Pons (tissue), 1 donor: ENCODE measurements at regions not wholly inside any gene's neighbourhood (a gene's known extent, or its start where the extent isn't known, plus 50 kb on each side); places are given as distances from the start of the nearest gene placed in this dataset.

Experiments used
- DNase-seq: peaks from one replicate; pipeline ENCODE4 v3.0.0-alpha.2; 2016; ENCODE audit warnings: low spot score

- DNase-seq, result no peak
These were observed 288.2 kb upstream of the LRATD1 start for GRCh38 chr2:14344355-14344754.

DNA sequence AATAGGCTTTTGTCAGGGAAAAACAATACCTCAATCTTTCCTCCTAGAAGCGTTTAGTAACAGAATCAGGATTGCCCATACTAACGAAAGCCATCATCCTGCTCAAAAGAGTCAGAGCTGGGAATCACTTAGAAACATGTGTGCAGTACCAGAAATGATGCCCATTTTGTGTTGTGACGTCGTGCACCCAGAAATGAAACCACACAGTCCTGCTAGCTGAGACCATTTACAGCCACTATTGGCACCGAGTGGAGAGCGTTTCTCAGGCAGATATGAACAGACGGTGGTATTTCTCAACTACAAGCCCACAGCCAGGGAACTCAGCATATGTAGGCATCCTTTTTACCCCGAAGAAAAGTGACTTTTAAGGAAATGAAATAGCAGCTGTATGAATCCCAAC, 284.3 kb upstream of the LRATD1 start:
- DNase-seq, result no peak

GRCh38 chr2:14350856-14351255, 281.7 kb upstream of the LRATD1 start:
- no peak for DNase-seq

DNA sequence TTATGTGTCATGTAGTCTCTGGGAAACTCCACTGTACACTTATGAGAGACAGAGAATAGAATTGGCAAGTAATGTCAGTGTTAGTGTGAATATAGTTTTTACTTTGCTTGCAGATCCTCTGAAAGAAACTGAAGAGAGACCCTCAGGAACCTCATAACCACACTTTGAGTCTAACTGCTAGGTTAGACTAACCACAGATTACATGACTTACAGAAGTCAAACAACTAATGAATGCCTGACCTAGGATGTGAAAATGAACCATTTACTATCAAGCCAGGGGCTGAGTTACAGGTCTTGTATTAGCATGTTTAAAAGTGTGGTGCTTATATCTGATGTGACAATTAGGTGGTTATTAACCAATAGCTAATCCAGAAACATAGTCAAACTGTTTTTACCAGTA, 280.4 kb upstream of the LRATD1 start:
- no peak for DNase-seq

DNA sequence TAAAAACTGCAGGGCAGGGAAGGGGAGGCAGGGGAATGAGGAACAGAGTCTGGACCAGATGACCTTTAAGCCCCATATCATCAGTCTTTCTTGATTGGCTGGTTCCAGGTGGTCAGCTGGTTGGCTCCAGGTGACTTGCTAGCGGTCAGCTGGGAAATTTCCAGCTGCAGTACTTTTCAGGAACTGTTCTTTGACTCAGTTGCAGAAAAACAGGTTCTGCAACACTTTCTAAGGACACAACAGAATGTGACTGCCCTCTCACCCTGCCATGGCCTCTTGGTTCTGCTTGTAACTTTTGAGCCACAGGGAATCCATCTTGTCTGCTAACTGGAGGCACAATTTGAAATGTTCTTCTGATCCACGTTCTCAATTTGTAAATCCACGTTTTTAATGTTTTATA, 278.3 kb upstream of the LRATD1 start:
- no peak for DNase-seq

- no peak for DNase-seq
These were observed 277.4 kb upstream of the LRATD1 start for GRCh38 chr2:14355102-14355501.

DNA sequence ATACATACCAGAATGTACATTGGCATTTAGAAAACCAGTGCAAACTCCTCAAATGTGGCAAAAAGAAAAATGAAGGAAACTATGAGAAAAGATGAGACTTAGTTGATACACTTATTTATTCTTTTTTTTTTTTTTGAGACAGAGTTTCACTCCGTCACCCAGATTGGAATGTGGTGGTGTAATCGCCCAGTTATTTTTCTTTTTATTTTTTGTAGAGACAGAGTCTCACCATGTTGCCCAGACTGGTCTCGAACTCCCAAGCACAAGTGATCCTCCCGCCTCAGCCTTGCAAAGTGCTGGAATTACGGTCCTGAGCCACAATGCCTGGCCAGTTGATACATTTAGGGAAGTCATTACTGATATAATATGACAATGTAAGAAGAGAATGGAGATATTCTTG, 274.2 kb upstream of the LRATD1 start:
- no peak for DNase-seq

- no peak for DNase-seq
These were observed 273.7 kb upstream of the LRATD1 start for GRCh38 chr2:14358774-14359173.

DNA sequence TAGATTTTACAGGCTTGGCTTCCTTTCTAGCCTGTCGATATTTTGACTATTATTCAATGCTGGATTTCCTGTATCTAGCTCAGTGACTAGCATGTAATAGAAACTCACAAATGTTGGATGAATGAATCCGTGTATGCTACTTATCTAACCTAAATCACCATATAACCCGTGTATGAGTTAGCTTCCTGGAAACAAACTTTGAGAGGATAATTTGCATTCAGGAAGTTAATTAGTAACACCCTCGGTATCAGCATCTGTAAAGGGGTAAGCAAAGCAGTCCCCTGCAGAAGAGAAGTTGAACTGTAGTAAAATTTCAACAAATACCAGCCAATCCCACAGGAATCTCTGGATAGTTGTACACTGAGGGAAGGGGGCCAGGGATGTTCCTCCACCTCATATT, 269.4 kb upstream of the LRATD1 start:
- no peak for DNase-seq

DNA sequence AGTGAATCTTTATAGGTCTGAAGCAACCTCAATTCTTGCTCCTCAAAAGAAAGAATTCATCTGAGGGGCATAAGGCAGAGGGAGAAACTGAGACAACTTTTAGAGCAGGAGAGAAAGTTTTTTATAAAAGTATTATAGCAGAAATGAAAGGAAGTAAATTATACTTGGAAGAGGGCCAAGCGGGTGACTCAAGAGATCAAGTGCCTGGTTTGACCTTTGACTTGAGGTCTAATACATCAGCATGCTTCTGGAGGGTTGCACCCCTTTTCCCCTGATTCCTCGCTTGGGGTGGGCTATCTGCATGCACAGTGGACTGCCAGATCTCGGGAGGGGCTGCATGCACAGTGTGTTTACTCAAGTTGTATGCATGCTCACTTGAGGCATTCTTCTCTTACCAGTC, 268.5 kb upstream of the LRATD1 start:
- no peak for DNase-seq

- DNase-seq, result no peak
These were observed 268.0 kb upstream of the LRATD1 start for GRCh38 chr2:14364471-14364870.

- DNase-seq, result no peak
These were observed 247.5 kb upstream of the LRATD1 start for GRCh38 chr2:14385043-14385442.

DNA sequence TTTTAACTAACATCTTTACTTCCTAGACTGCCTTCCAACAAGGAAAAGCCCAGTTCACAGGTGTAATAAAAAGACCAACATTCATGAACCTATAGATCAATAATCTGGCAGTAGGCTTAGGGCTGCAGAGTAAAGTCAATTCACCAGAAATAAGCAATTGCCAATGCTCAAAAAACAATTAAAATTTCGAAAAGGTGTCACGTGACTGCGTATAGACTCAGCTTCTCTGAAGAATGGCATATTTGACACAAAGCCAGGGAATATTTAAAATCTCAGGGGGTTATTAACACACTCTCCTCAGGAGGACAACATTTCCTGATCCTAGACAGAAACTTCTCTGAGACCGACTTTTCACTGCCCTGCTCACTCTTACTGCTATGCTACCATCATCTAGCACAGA, 245.2 kb upstream of the LRATD1 start:
- no peak for DNase-seq

DNA sequence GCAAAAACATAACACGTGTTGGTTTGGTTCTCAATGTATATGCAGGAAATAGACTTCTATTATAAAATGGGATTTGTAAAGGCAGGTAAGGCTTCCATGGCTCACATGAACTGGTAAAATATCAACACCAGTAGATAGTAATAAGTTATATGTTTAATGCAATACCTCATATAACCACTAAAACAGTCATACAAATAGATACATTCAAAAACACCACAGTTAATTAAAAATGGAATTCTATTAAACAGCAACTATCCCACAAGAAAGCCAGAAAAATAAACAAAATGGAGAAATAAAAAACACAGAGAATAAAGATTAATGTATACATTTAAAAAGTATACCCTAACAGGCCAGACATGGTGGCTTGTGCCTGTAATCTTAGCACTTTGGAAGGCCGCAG, 243.8 kb upstream of the LRATD1 start:
- DNase-seq, result no peak

GRCh38 chr2:14396533-14397083, 235.9 kb upstream of the LRATD1 start:
- no peak for DNase-seq

DNA sequence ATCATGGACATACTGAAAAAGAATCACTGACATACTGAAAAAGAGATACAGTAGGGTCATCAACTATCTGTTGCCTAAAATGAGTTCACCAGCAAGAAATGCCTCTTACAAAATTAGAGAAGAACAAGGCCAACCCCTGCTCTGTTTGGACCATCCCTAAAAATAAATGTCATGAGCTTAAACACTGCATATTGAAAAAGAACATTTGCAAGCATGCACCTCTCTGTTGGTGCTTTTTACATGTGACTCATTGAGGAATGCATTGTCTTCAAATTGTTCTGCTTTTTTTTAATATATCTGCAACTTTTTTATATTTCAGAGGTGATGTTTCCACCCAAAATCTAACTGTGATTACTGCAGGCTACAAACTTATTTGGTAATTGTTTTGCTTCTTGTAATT, 233.9 kb upstream of the LRATD1 start:
- no peak for DNase-seq

GRCh38 chr2:14401873-14402272, 230.6 kb upstream of the LRATD1 start:
- no peak for DNase-seq

DNA sequence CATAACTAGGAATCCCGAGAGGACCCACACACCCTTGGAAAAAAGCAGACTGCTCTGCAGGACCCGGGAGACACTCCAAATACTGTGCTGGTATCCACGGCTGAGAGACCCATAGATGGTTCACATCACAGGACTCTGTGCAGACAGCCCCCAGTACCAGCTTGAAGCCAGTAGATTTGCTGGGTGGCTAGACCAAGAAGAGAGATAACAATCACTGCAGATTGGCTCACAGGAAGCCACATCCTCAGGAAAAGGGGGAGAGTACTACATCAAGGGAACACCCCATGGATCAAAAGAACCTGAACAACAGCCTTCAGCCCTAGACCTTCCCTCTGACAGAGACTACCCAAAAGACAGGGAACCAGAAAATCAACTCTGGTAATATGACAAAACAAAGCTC, 223.8 kb upstream of the LRATD1 start:
- no peak for DNase-seq

DNA sequence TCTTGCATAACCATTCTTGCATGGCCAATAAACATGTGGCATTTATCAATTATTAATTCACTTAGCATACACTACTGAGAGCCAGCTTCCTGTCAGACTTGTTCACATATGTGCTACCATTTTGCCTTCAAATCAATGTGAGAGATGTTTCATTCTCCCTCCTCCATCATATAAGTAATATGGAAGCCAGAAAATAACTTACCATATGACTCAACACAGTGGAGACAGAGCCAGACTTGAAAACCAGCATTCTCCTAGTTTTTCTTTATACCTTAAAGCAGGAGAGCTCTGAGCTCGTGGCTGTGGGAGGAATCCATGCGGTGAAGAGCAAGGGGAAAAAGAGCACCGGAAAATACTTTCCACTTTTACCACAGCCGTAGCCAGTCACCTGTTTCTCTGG, 215.0 kb upstream of the LRATD1 start:
- no peak for DNase-seq

- no peak for DNase-seq
These were observed 214.4 kb upstream of the LRATD1 start for GRCh38 chr2:14418115-14418514.

DNA sequence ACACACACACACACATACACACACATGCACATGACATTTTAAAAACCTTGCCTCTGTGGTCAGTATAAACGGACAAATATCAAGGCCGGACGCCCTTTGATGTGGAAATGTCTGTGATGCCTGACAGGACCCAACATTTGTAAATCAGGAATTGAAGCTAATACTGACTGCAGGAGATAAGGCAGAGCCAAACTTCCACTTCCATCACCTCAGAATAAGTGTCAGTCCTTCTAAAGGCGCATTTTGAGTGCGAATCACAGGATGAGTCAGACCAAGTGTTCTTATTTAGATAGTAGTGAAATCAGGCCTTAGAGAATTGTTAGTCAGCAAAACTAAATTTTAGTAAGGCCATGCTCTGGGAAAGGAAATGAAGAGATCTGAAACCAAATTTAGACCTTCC, 211.7 kb upstream of the LRATD1 start:
- peak; percentile 3 for DNase-seq

DNA sequence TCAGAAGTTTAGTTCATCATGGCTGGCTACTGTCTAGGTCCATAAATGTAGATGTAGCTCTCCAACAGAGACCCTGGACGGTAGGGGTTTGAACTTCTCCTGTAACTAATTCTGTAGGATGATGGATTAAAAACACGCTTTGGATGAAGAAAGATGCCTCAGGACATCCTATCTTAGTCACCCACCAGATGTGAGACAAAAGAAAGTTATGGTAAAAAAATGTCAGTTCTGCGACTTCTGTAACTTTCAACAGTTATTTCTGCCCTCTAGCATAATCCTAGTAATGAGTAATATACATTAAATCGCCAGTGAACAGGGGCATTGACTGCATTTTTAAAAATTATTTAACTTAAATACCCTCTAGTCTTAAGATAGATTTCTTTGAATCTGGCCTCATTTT, 210.1 kb upstream of the LRATD1 start:
- DNase-seq, result no peak

DNA sequence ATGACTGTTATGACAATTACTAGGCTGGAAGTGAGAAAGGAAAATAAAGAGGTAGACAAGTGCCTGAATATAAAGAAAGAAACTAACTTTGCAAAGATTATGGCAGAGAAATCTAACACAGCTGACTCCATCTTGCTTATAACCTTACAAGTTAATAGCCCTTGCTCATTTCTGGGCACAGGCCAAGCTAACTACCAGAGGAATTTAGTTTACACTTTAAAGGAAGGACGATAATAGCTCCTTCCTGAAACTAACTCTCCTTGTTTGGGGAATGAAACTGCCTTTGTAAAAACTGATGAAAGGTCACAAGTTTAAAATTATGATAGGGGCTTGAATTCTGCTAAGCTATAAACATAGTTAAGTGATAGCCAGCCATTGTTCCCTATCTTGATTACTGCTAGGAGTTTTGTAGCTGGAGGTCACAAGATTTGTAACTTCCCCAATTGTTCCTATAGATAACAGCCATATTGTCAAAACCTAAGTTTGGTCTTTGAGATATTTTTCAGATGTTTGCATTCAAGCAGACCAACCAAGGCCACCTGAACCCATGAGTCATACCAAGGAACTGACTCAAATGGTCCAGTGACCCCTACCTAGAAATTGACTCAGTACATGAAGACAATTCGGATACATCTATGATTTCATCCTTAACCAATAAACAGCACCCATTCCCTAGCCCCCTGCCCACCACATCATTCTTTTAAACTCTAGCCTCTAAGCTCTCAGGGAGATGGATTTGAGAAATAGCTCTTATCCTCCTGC, 209.2 kb upstream of the LRATD1 start:
- DNase-seq, result no peak
